HUES6 (cell line): ENCODE measurements at regions not wholly inside any gene's neighbourhood (a gene's known extent, or its start where the extent isn't known, plus 50 kb on each side); places are given as distances from the start of the nearest gene placed in this dataset.
A peak's percentile ranks its signal among the peaks of the same experiment; 100 is the strongest.

Experiments used
- H3K27ac ChIP-seq: 2 replicates; pipeline ENCODE4 v1.7.0; 2013; ENCODE audit warnings: low read depth, mild to moderate bottlenecking, low read length, inconsistent platforms
- H3K27me3 ChIP-seq: 2 replicates; pipeline ENCODE4 v1.6.1; 2013; ENCODE audit warnings: low read length; ENCODE audit not compliant: control insufficient read depth, insufficient read depth
- H3K36me3 ChIP-seq: 2 replicates; pipeline ENCODE4 v1.6.1; 2013; ENCODE audit warnings: low read length; ENCODE audit not compliant: control insufficient read depth, insufficient read depth
- H3K4me1 ChIP-seq: 2 replicates; pipeline ENCODE4 v1.6.1; 2013; ENCODE audit warnings: low read length; ENCODE audit not compliant: control insufficient read depth, insufficient read depth
- H3K4me3 ChIP-seq: 2 replicates; pipeline ENCODE4 v1.5.1; 2013; ENCODE audit warnings: low read depth, low read length
- H3K9ac ChIP-seq: one replicate; pipeline ENCODE4 v1.6.1; 2013; ENCODE audit warnings: mild to moderate bottlenecking, low read length
- H3K9me3 ChIP-seq: 2 replicates; pipeline ENCODE4 v1.6.1; 2013; ENCODE audit warnings: low read depth, low read length; ENCODE audit not compliant: control insufficient read depth, insufficient read depth

GRCh38 chr18:40046596-40046995 lies 1908.4 kb upstream of the PIK3C3 start:
- Histone ChIP-seq H3K9me3 (no peaks in the 10 kb centered on the region), H3K9ac (no peak overlapping the region), H3K27me3 (no peaks in the 10 kb centered on the region), H3K27ac (no peak overlapping the region), H3K4me1 (peaks cover 5% of the 10 kb centered on the region; the same call in 1 of the 2 replicates), H3K36me3 (no peaks in the 10 kb centered on the region), H3K4me3 (no peak overlapping the region)

- Histone ChIP-seq H3K9ac (no peak overlapping the region), H3K27me3 (no peaks in the 10 kb centered on the region), H3K36me3 (no peaks in the 10 kb centered on the region), H3K27ac (no peak overlapping the region), H3K4me1 (peaks cover 6% of the 10 kb centered on the region; the same call in 1 of the 2 replicates), H3K4me3 (no peak overlapping the region), H3K9me3 (no peaks in the 10 kb centered on the region)
These were observed 1913.1 kb upstream of the PIK3C3 start for GRCh38 chr18:40041951-40042350.

- Histone ChIP-seq H3K27ac (no peak overlapping the region), H3K9ac (no peak overlapping the region), H3K4me3 (no peak overlapping the region), H3K36me3 (no peaks in the 10 kb centered on the region), H3K27me3 (no peaks in the 10 kb centered on the region), H3K4me1 (peaks cover 6% of the 10 kb centered on the region; the same call in 1 of the 2 replicates), H3K9me3 (no peaks in the 10 kb centered on the region)
These were observed 1914.5 kb upstream of the PIK3C3 start for GRCh38 chr18:40040574-40040973.

GRCh38 chr18:40037356-40037755 lies 1917.7 kb upstream of the PIK3C3 start:
- no peaks in the 10 kb centered on the region for H3K9me3 ChIP-seq
- no peak overlapping the region for H3K27ac ChIP-seq
- no peak overlapping the region for H3K9ac ChIP-seq
- H3K36me3 ChIP-seq, result no peaks in the 10 kb centered on the region
- H3K27me3 ChIP-seq, result no peaks in the 10 kb centered on the region
- no peak overlapping the region for H3K4me3 ChIP-seq
- H3K4me1 ChIP-seq, result peaks cover 6% of the 10 kb centered on the region; the same call in 1 of the 2 replicates

- Histone ChIP-seq H3K9ac (no peak overlapping the region), H3K4me1 (peaks cover 3% of the 10 kb centered on the region; the same call in 1 of the 2 replicates), H3K36me3 (no peaks in the 10 kb centered on the region), H3K27me3 (no peaks in the 10 kb centered on the region), H3K9me3 (no peaks in the 10 kb centered on the region), H3K27ac (no peak overlapping the region), H3K4me3 (no peak overlapping the region)
These were observed 1918.2 kb upstream of the PIK3C3 start for GRCh38 chr18:40036861-40037260.

GRCh38 chr18:40035966-40036365 lies 1919.1 kb upstream of the PIK3C3 start:
- Histone ChIP-seq H3K4me3 (no peak overlapping the region), H3K27ac (no peak overlapping the region), H3K27me3 (no peaks in the 10 kb centered on the region), H3K9ac (no peak overlapping the region), H3K9me3 (no peaks in the 10 kb centered on the region), H3K4me1 (no peaks in the 10 kb centered on the region), H3K36me3 (no peaks in the 10 kb centered on the region)

- Histone ChIP-seq H3K4me3 (no peak overlapping the region), H3K36me3 (no peaks in the 10 kb centered on the region), H3K27me3 (no peaks in the 10 kb centered on the region), H3K9ac (no peak overlapping the region), H3K9me3 (no peaks in the 10 kb centered on the region; the same call in 1 of the 2 replicates), H3K4me1 (no peaks in the 10 kb centered on the region), H3K27ac (no peak overlapping the region)
These were observed 1923.0 kb upstream of the PIK3C3 start for GRCh38 chr18:40032076-40032475.

- H3K4me1 ChIP-seq, result no peaks in the 10 kb centered on the region
- no peak overlapping the region for H3K9ac ChIP-seq
- no peaks in the 10 kb centered on the region for H3K27me3 ChIP-seq
- no peak overlapping the region for H3K27ac ChIP-seq
- H3K36me3 ChIP-seq, result no peaks in the 10 kb centered on the region
- H3K9me3 ChIP-seq, result no peaks in the 10 kb centered on the region; the same call in 1 of the 2 replicates
- no peak overlapping the region for H3K4me3 ChIP-seq
These were observed 1923.6 kb upstream of the PIK3C3 start for GRCh38 chr18:40031435-40031834.

- Histone ChIP-seq H3K4me3 (no peak overlapping the region), H3K9ac (no peak overlapping the region), H3K9me3 (no peaks in the 10 kb centered on the region), H3K4me1 (peaks cover 42% of the 10 kb centered on the region), H3K36me3 (no peaks in the 10 kb centered on the region), H3K27me3 (no peaks in the 10 kb centered on the region), H3K27ac (no peak overlapping the region; the same call in 1 of the 2 replicates)
These were observed 1935.1 kb upstream of the PIK3C3 start for GRCh38 chr18:40019797-40020392.

GRCh38 chr18:40018266-40018665 lies 1936.8 kb upstream of the PIK3C3 start:
- Histone ChIP-seq H3K4me3 (no peak overlapping the region), H3K27ac (peak overlapping the region; percentile 21; the same call in 1 of the 2 replicates), H3K9ac (no peak overlapping the region), H3K4me1 (peaks cover 42% of the 10 kb centered on the region), H3K9me3 (no peaks in the 10 kb centered on the region), H3K27me3 (no peaks in the 10 kb centered on the region), H3K36me3 (no peaks in the 10 kb centered on the region)

- peaks cover 42% of the 10 kb centered on the region for H3K4me1 ChIP-seq
- no peak overlapping the region for H3K4me3 ChIP-seq
- no peak overlapping the region for H3K27ac ChIP-seq
- H3K27me3 ChIP-seq, result no peaks in the 10 kb centered on the region
- H3K9ac ChIP-seq, result no peak overlapping the region
- H3K9me3 ChIP-seq, result no peaks in the 10 kb centered on the region
- H3K36me3 ChIP-seq, result no peaks in the 10 kb centered on the region
These were observed 1938.0 kb upstream of the PIK3C3 start for GRCh38 chr18:40017021-40017420.
